T-helper 1 cell treated with Interleukin-12 subunit alpha and Interleukin-12 subunit beta and Interleukin-4 antibody, amounts not matched to agents 30 ng/mL and 1 ng/mL, for 36 hours (primary cell): ENCODE measurements at regions not wholly inside any gene's neighbourhood (a gene's known extent, or its start where the extent isn't known, plus 50 kb on each side); places are given as distances from the start of the nearest gene placed in this dataset.

Experiments used
- intact Hi-C: fragments of 100-400 bp; cut with micrococcal nuclease; formaldehyde crosslinking; loops from one replicate; pipeline ENCODE4 v1.15.1; 2024

GRCh38 chr9:81532251-81532650 lies 157.1 kb downstream of the TLE1 start:
- intact Hi-C loops: no loop called here

GRCh38 chr9:81531511-81531910 lies 157.8 kb downstream of the TLE1 start:
- intact Hi-C loops: no loop called here

- intact Hi-C loops: no loop called here
These were observed 158.5 kb downstream of the TLE1 start for GRCh38 chr9:81530846-81531245.

- intact Hi-C loops: no loop called here
These were observed 159.0 kb downstream of the TLE1 start for GRCh38 chr9:81530310-81530810.

GRCh38 chr9:81529556-81530193 lies 159.7 kb downstream of the TLE1 start:
- intact Hi-C loops: no loop called here

GRCh38 chr9:81526587-81526986 lies 162.8 kb downstream of the TLE1 start:
- intact Hi-C loops: no loop called here

- intact Hi-C loops: no loop called here
These were observed 166.4 kb downstream of the TLE1 start for GRCh38 chr9:81522716-81523551.

GRCh38 chr9:81521892-81522291 lies 167.5 kb downstream of the TLE1 start:
- intact Hi-C loops: no loop called here

- intact Hi-C loops: no loop called here
These were observed 169.4 kb downstream of the TLE1 start for GRCh38 chr9:81519816-81520495.

- intact Hi-C loops: no loop called here
These were observed 171.4 kb downstream of the TLE1 start for GRCh38 chr9:81517954-81518353.

GRCh38 chr9:81513059-81513458 lies 176.3 kb downstream of the TLE1 start:
- intact Hi-C loops: no loop called here

GRCh38 chr9:81512641-81513040 lies 176.7 kb downstream of the TLE1 start:
- intact Hi-C loops: no loop called here

GRCh38 chr9:81508476-81508875 lies 180.9 kb downstream of the TLE1 start:
- intact Hi-C loops: no loop called here

GRCh38 chr9:81506941-81507864 lies 182.1 kb downstream of the TLE1 start:
- intact Hi-C loops: no loop called here

GRCh38 chr9:81499594-81499993 lies 189.8 kb downstream of the TLE1 start:
- intact Hi-C loops: no loop called here

- intact Hi-C loops: no loop called here
These were observed 190.3 kb downstream of the TLE1 start for GRCh38 chr9:81499021-81499454.

- intact Hi-C loops: no loop called here
These were observed 190.8 kb downstream of the TLE1 start for GRCh38 chr9:81498576-81498975.

GRCh38 chr9:81497091-81497490 lies 192.3 kb downstream of the TLE1 start:
- intact Hi-C loops: no loop called here

GRCh38 chr9:81492710-81493447 lies 196.5 kb downstream of the TLE1 start:
- intact Hi-C loops: no loop called here

- intact Hi-C loops: no loop called here
These were observed 198.6 kb downstream of the TLE1 start for GRCh38 chr9:81490605-81491331.
